Lower lobe of right lung (tissue), 2 donors: ENCODE measurements at regions not wholly inside any gene's neighbourhood (a gene's known extent, or its start where the extent isn't known, plus 50 kb on each side); places are given as distances from the start of the nearest gene placed in this dataset.

Source experiments
- ATAC-seq, 2 donors: fragments of 200-7000 bp; cut with Tn5 transposase; one replicate each; pipeline ENCODE4 v1.9.1; 2020 to 2022; ENCODE audit warnings: mild to moderate bottlenecking in 2 of 2, moderate library complexity in 2 of 2
- DNase-seq: peaks from one replicate; pipeline ENCODE4 v3.0.0-alpha.2; 2020
- H3K27ac ChIP-seq: fragments of 200-600 bp; one replicate; pipeline ENCODE4 v1.8.0; 2022
- H3K27me3 ChIP-seq: fragments of 200-600 bp; one replicate; pipeline ENCODE4 v1.8.0; 2022; ENCODE audit warnings: low read depth
- H3K36me3 ChIP-seq: fragments of 200-600 bp; one replicate; pipeline ENCODE4 v1.8.0; 2022; ENCODE audit warnings: mild to moderate bottlenecking
- H3K4me1 ChIP-seq: fragments of 200-600 bp; one replicate; pipeline ENCODE4 v1.8.0; 2022
- H3K4me3 ChIP-seq: fragments of 200-600 bp; one replicate; pipeline ENCODE4 v1.8.0; 2022; ENCODE audit warnings: mild to moderate bottlenecking
- H3K9me3 ChIP-seq: fragments of 200-600 bp; one replicate; pipeline ENCODE4 v1.8.0; 2022
- CTCF ChIP-seq: fragments of 200-600 bp; IDR thresholded peaks from one replicate; pipeline ENCODE4 v1.8.0; 2022; ENCODE audit warnings: antibody characterized with exemption, mild to moderate bottlenecking
- intact Hi-C: fragments of 100-400 bp; cut with DNase I; formaldehyde crosslinking; loops from one replicate; pipeline ENCODE4 v1.11.0; 2022
- donor health status: DM: no; HTN: yes; CAD: no; lungs with severe emphysema.

- Histone ChIP-seq H3K4me3 (no peak overlapping the region), H3K36me3 (peaks cover 11% of the 10 kb centered on the region), H3K27ac (peak overlapping the region; percentile 71), H3K27me3 (no peaks in the 10 kb centered on the region), H3K4me1 (peaks cover 87% of the 10 kb centered on the region), H3K9me3 (no peaks in the 10 kb centered on the region)
- no peak for DNase-seq
- TF ChIP-seq CTCF: no peak
- intact Hi-C loops: no loop called here
- ATAC-seq: no peak
These were observed 54.0 kb downstream of the NCOR2 start for GRCh38 chr12:124513297-124513867.

GRCh38 chr12:124512667-124513296, 54.6 kb downstream of the NCOR2 start:
- H3K4me1 ChIP-seq: peaks cover 87% of the 10 kb centered on the region
- peak; percentile 65 to 70 for ATAC-seq
- peak overlapping the region; percentile 71 for H3K27ac ChIP-seq
- peak; percentile 88 for DNase-seq
- peaks cover 11% of the 10 kb centered on the region for H3K36me3 ChIP-seq
- intact Hi-C loops: no loop called here
- no peak overlapping the region for H3K4me3 ChIP-seq
- TF ChIP-seq CTCF: no peak
- H3K9me3 ChIP-seq: no peaks in the 10 kb centered on the region
- no peaks in the 10 kb centered on the region for H3K27me3 ChIP-seq

GRCh38 chr12:124511259-124511985, 56.0 kb downstream of the NCOR2 start:
- peaks cover 87% of the 10 kb centered on the region for H3K4me1 ChIP-seq
- DNase-seq: no peak

GRCh38 chr12:124510301-124510970, 57.0 kb downstream of the NCOR2 start:
- no peaks in the 10 kb centered on the region for H3K27me3 ChIP-seq
- no peaks in the 10 kb centered on the region for H3K9me3 ChIP-seq
- intact Hi-C loops: no loop called here
- H3K4me3 ChIP-seq: no peak overlapping the region
- peaks cover 87% of the 10 kb centered on the region for H3K4me1 ChIP-seq
- ATAC-seq: no peak
- peak overlapping the region; percentile 77 for H3K27ac ChIP-seq
- no peak for TF ChIP-seq CTCF
- H3K36me3 ChIP-seq: peaks cover 11% of the 10 kb centered on the region
- DNase-seq: no peak

More at GRCh38 chr12:124511259-124511985, 56.0 kb downstream of the NCOR2 start:
- TF ChIP-seq CTCF: no peak
- Histone ChIP-seq H3K36me3 (peaks cover 11% of the 10 kb centered on the region), H3K4me3 (no peak overlapping the region), H3K27ac (peak overlapping the region; percentile 11), H3K27me3 (no peaks in the 10 kb centered on the region), H3K9me3 (no peaks in the 10 kb centered on the region)
- no peak for ATAC-seq
- intact Hi-C loops: no loop called here

GRCh38 chr12:124509676-124510300, 57.6 kb downstream of the NCOR2 start:
- H3K4me1 ChIP-seq: peaks cover 90% of the 10 kb centered on the region
- no peaks in the 10 kb centered on the region for H3K9me3 ChIP-seq
- peaks cover 11% of the 10 kb centered on the region for H3K36me3 ChIP-seq
- DNase-seq (no peak), ATAC-seq (no peak)
- H3K27ac ChIP-seq: peak overlapping the region; percentile 77
- TF ChIP-seq CTCF: no peak
- H3K27me3 ChIP-seq: no peaks in the 10 kb centered on the region
- no peak overlapping the region for H3K4me3 ChIP-seq
- intact Hi-C loops: no loop called here
